Inflammatory macrophage (primary cell): ENCODE measurements at regions not wholly inside any gene's neighbourhood (a gene's known extent, or its start where the extent isn't known, plus 50 kb on each side); places are given as distances from the start of the nearest gene placed in this dataset.
"Not testable (repeated sequence)": the region's sequence is repeated elsewhere in the genome, so short reads cannot be mapped to it uniquely, and the experiment has no call there.

Experiments used
- DNase-seq, 2 donors: peaks; one replicate each; pipeline ENCODE4 v3.0.0-alpha.2; 2020 to 2022

- no peak for DNase-seq
Observed at GRCh38 chr12:91718326-91718725, 427.3 kb downstream of the BTG1 start.

DNA sequence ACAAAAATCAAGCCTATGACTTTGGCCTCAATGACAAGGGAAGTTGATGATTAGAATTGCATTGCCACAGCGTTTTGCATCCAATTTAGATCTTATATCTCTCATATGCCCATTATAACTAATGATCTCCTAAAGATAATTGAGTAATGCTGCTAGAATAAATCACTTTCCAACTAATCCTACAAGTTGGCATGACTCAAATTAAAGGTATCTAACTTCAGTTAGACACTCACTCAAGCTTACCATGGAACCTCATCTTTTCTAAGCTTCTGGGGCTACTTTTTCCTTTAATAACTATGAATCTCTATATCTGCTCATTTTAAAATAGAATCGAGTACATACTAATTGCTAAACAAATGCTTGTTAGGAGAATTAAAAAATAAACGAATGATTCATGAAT, 427.8 kb downstream of the BTG1 start:
- no peak for DNase-seq

- not testable (repeated sequence) for DNase-seq
Observed at GRCh38 chr12:91711925-91712324, 433.7 kb downstream of the BTG1 start.

GRCh38 chr12:91706466-91706865, 439.2 kb downstream of the BTG1 start:
- no peak for DNase-seq

DNA sequence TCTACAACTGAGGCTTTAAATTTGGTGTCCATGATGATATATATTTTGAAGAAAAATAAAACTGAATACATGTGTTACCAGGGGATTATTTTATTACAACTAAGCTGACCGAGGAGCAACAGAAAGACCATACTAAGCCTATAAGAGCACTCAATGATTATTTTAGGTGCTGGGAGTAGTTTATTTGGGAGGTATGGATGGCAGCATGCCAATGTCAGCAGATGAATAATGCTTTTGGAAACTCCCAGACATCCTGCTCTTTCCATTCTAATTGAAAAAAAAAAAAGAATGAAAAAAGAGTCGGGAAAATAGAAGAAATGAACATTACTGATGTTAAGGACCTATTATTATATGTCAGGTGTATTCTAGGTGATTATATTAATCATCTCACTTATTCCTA, 441.2 kb downstream of the BTG1 start:
- no peak for DNase-seq

GRCh38 chr12:91703491-91704283, 442.0 kb downstream of the BTG1 start:
- DNase-seq = no peak

- no peak for DNase-seq
Observed at GRCh38 chr12:91702843-91703425, 442.7 kb downstream of the BTG1 start.

DNA sequence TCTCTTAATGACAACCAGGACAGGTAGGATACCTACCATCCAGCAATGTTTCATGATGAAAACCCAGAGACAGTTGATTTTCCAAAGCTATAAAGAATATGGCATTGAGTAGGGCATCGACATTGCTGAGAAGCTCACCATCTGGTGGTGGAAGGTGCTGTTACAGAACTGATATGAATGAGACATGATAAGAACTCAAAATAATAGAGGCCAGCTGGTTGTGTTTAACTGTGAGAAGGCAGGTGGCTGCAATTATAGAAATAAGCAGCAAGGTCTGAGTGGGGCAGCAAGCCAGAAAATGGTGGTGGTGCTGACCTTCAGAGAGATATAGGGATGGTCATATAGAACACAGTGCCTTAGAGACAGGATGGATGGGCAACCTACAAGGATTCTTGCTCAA, 449.7 kb downstream of the BTG1 start:
- DNase-seq = no peak

DNA sequence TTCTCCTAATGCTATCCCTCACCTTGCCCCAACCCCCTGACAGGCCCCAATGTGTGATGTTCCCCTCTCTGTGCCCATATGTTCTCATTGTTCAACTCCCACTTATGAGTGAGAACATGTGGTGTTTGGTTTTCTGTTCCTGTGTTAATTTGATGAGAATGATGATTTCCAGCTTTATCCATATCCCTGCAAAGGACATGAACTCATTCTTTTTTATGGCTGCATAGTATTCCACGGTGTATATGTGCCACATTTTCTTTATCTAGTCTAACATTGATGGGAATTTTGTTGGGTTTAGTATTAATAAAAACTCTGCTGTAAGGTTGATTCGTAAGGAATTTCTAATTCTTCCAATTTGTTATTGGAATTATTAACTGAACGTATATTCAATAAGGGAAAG, 450.2 kb downstream of the BTG1 start:
- DNase-seq = not testable (repeated sequence)

GRCh38 chr12:91690531-91690930, 455.1 kb downstream of the BTG1 start:
- DNase-seq = no peak

DNA sequence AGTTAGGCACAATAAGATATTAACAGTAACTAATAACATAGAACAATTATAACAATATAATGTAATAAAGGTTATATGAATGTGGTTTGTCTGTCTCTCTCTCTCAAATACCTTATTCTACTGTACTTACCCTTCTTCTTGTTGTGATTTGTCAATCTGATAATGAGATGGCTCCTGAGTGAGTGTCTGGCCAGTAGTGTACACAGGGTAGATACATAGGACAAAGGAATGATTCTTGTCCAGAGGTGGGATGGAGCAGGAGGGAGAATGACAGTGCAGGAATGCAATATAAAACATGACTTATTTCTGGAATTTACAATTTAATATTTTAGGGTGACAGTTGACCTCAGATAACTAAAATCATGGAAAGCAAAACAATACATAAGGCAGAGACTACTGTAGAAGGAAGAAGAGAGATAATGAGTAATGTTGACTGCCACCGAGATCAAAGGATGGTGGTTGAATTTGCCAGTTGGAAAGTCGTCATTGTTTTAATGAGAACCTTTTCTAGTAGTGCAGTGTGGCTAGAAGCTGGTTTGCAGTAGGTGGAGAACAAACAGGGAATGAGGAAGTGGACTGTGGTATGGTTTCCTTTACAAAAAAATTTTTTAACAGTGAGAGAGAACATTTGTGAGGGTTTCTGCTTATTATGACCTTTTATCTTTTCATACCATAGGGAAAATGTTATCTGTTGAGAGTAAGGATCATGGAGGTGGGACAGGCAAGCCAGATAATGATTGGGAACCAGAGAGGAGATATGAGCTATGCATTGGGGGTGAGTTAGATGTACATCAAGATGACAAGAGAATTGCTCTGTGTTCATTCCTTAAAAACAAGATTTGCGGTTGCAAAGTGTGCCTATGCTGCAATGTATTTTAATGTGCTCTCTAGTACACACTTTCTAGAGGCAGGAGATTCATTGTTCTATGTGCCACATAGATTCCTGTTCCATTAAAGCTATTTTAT, 458.3 kb downstream of the BTG1 start:
- DNase-seq = peak in 1 of 2 donors; percentile 1

GRCh38 chr12:91685917-91686316, 459.7 kb downstream of the BTG1 start:
- no peak for DNase-seq

- no peak for DNase-seq
Observed at GRCh38 chr12:91681751-91682150, 463.9 kb downstream of the BTG1 start.

DNA sequence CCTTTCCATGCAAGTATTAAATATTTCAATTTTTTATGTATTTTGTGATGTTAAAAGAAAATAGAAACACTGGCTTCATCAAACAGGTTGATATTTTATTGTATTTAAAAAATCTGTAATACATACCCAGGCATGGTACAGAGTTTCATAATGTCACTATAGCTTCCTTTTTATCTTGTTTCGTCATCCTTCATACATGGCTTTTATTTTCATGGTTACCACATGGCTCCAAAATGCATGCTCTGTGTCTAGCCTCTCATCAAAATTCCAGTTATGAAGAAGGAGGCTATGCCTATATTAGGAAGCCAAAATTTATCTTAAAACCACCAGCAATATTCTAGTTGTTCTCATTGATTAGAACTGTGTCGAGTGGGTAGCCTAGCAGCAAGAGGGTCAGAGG, 464.8 kb downstream of the BTG1 start:
- peak in 1 of 2 donors; percentile 22 for DNase-seq

GRCh38 chr12:91677556-91677955, 468.1 kb downstream of the BTG1 start:
- no peak for DNase-seq

DNA sequence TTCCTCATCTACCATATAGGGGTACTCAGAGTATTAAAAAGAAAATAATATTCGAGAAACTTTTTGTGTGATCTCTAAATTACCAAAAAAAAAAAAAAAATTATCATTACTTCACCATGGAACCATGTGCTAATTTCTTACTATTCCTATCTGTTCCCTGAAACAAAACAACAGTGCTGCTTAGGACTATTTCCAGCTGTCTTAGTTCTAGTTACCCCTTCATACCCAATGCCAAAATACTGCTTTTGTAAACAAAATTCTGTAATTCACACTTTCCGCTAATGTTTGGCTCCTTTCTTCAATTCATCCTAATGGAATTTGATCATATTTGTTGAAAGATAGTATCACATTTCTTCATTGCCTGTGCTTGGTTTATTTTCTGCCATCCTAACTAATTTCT, 470.2 kb downstream of the BTG1 start:
- no peak for DNase-seq

- DNase-seq = no peak
Observed at GRCh38 chr12:91672130-91672529, 473.5 kb downstream of the BTG1 start.

GRCh38 chr12:91667694-91668093, 478.0 kb downstream of the BTG1 start:
- DNase-seq = no peak

- no peak for DNase-seq
Observed at GRCh38 chr12:91663744-91664143, 481.1 kb upstream of the DCN start.

GRCh38 chr12:91663310-91663709, 480.7 kb upstream of the DCN start:
- no peak for DNase-seq

GRCh38 chr12:91662021-91662420, 479.4 kb upstream of the DCN start:
- no peak for DNase-seq

- DNase-seq = no peak
Observed at GRCh38 chr12:91657032-91657431, 474.4 kb upstream of the DCN start.

DNA sequence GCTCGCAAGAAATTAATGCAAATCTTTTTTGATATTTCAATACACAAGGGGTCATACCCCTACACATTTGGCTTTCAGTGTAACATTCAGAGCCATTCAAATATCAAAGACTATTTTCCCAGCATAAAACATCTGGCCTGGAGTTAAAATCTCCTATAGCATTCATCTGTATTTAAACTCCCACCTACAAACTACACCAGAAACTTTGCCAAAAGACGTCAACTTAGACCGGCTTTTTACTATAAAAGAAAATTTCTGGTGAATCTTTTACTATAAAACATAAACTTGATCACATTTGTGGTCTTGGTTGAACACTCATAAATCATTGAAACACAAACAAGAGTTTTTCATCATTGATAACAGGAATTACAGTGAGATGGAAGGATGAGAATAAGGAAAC, 473.3 kb upstream of the DCN start:
- DNase-seq = no peak
